Hematopoietic multipotent progenitor cell (in vitro differentiated cells): ENCODE measurements at regions not wholly inside any gene's neighbourhood (a gene's known extent, or its start where the extent isn't known, plus 50 kb on each side); places are given as distances from the start of the nearest gene placed in this dataset.
A peak's percentile ranks its signal among the peaks of the same experiment; 100 is the strongest.
"Not testable (repeated sequence)": the region's sequence is repeated elsewhere in the genome, so short reads cannot be mapped to it uniquely, and the experiment has no call there.

ENCODE experiments used
- DNase-seq, 3 donors: peaks; one replicate each; pipeline ENCODE4 v3.0.0-alpha.2; 2011 to 2015; ENCODE audit warnings: low read depth in 2 of 3, low spot score in 2 of 3

- DNase-seq = no peak
Measured at GRCh38 chr16:22705799-22706198, 108.2 kb upstream of the HS3ST2 start.

GRCh38 chr16:22710326-22710725 is 103.6 kb upstream of the HS3ST2 start:
- DNase-seq = no peak

DNA sequence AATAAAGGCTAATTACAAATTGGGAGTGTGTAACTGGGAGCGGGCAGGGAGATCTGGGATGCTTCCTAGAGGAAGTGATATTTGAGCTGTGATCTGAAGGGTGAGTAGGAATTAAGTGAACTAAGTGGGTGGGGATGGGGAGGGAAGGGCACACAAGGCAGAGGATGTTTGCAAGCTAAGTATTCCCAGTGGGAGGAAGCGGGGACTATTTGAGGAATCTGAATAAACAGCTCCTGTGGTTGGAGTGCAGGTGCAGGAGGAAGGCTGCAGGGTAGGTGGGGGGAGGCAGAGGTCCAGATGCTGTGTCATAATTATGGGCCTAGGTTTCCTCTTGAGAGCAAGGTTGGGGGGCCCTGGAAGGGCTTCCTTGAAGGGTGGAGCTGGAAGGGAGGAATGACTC is 102.1 kb upstream of the HS3ST2 start:
- no peak for DNase-seq

DNA sequence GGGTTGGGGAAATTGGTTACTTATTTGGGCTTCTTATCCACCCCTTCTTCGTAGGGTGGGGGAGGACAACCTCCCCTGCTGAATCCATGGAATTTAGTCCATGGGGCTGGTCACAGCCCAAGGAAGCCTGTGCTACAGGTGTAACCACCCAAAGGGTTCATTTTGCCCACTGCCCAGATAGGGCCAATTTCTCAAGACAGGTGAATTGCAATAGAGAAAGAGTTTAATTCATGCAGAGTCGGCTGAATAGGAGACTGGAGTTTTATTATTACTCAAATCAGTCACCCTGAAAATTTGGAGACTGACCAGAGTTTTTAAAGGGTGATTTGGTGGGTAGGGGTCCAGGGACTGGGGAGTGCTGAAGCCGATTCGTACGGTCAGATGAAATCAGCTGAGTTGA is 101.5 kb upstream of the HS3ST2 start:
- DNase-seq = no peak

- DNase-seq = not testable (repeated sequence)
Measured at GRCh38 chr16:22718598-22718997, 95.4 kb upstream of the HS3ST2 start.

DNA sequence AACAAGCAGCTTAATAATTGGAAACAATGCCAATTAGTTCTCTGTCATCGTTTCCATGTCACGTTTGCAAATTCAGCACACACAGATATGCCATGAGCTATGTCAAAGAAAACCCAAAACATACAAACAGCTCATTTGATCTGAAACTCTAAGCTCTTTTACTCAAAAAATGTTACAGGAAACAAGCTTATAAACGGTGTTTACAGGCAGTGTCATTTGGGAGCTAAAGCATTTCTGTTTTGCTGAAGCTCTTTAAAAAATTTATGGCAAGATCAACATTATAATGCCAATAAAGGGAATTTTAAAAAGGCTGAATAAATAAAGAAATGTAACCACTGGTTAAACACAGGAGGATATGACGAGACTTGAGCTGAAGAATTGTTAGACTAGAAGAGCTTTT is 94.0 kb upstream of the HS3ST2 start:
- DNase-seq = no peak

- DNase-seq = no peak
Measured at GRCh38 chr16:22721511-22722100, 92.4 kb upstream of the HS3ST2 start.

DNA sequence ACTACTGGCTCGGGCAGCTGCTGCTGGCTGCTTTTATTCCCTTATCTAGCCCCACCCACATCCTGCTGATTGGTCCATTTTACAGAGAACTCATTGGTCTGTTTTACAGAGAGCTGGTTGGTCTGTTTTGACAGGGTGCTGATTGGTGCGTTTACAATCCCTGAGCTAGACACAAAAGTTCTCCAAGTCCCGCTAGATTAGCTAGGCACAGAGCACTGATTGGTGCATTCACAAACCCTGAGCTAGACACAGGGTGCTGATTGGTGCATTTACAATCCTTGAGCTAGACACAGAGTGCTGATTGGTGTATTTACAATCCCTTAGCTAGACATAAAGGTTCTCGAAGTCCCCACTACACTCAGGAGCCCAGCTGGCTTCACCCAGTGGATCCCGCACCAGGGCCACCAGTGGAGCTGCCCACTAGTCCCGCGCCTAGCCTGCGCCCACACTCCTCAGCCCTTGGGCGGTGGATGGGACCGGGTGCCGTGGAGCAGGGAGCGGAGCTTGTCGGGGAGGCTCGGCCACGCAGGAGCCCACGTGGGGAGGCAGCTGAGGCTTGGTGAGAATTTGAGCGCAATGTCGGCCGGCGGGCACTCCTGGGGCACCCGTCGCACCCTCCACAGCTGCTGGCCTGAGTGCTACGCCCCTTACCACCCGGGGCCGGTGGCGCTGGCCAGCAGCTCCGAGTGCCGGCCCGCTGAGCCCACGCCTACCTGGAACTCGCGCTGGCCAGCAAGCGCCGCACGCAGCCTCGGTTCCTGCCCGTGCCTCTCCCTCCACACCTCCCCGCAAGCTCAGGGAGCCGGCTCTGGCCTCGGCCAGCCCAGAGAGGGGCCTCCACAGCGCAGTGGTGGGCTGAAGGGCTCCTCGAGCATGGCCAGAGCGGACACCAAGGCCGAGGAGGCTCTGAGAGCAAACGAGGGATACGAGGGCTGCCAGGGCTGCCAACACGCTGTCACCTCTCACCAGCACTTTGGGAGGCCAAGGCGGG is 91.1 kb upstream of the HS3ST2 start:
- not testable (repeated sequence) for DNase-seq

GRCh38 chr16:22726868-22727267 is 87.1 kb upstream of the HS3ST2 start:
- no peak for DNase-seq

- no peak for DNase-seq
Measured at GRCh38 chr16:22727285-22728166, 86.4 kb upstream of the HS3ST2 start.

GRCh38 chr16:22728167-22728836 is 85.7 kb upstream of the HS3ST2 start:
- DNase-seq = no peak

DNA sequence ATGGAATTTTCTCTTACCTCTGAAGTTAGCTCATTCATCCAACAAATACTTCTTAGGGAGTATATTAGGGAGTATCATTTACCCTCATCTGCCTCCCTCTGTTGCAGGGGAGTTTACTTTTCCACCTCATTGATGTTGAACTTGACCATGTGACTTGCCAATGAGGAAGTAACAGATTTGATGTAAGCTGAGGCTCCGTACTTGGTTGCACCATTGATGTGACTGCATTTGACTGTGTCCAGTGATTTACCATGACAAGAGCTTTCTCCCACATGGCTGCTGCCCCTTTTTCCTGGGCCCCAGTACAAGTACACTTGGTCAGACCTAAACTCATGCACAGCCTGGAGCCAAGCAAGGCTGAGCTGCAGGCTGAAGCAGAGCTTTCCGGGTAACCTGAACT is 81.6 kb upstream of the HS3ST2 start:
- DNase-seq = no peak

DNA sequence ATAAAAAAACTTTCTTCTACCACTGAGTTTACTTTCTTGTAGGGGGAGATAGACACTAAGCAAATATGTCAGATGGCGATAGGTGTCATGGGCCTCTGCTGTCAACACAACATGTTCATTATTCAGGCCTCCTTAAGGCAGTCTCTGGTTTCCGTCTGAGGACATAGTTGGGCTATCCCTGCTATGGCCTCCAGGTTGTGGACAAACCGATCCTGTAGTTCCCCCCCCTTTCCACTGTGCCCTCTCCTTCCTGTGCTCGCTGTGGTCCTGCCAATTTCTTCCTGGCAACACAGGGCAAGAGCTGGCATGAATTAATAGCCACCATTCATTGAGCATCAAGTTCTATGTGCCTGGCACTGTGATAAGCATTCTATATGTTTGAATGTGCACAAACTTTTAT is 81.0 kb upstream of the HS3ST2 start:
- DNase-seq = no peak

DNA sequence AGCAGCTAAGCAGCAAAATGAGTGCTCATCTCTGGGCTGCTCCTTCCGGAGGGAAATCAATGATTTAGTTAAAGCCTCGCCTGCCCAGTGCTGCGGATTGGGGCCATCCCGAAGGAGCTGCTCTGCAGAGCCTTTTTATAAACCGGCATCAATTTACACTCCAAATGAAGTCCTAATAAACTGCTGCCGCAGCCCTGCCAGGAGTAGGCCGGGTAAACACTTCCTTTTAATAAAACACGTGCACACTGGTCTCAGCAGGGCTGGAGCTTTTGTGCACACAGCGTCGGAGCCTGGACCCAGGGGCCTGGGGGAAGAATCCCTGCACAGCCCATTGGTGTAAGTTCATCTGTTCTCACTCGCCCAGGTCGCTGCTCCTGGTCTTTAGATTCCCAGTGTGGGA is 79.6 kb upstream of the HS3ST2 start:
- DNase-seq = no peak

DNA sequence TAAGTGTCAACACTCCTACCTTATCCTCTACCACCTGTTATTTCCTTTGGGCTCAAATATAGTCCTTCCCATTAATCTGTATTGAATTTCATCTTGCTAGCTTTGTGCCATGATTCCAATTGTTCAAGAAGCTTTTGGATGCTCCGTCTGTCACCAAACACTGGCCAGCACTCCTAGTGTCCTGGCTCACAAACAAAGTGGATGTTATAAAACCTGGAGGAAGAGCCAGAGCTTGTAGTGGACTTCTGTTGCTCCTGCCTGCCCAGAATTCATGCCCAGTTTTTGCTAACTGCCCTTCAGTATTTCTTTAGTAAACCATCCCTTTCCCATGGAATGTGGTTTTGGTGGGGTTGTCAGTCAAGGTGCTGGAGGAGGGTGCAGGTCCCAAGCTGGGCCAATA is 77.2 kb upstream of the HS3ST2 start:
- DNase-seq = no peak

DNA sequence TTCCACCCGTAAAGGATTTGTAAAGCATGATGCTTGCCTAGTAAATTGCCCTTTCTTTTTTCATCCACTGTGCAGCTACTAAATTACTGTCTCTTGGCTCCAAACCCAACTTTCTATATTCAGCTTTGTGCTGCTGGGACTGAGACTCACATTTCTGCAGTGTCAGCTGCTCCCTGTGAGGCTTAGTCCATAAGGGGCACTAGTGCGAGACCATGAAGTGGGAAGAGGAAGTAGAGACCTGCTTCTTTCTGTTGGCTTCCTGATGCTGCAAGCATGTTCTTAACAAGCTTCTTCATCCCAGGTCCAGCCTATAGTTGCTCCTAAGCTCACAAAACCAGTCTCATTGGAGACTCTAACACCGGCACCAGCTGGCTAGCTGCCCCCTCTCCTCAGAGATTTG is 74.9 kb upstream of the HS3ST2 start:
- DNase-seq = peak in 1 of 3 donors; percentile 1

- DNase-seq = no peak
Measured at GRCh38 chr16:22743401-22743800, 70.6 kb upstream of the HS3ST2 start.

GRCh38 chr16:22751104-22751667 is 62.8 kb upstream of the HS3ST2 start:
- DNase-seq = no peak

GRCh38 chr16:22751685-22752084 is 62.3 kb upstream of the HS3ST2 start:
- DNase-seq = no peak

DNA sequence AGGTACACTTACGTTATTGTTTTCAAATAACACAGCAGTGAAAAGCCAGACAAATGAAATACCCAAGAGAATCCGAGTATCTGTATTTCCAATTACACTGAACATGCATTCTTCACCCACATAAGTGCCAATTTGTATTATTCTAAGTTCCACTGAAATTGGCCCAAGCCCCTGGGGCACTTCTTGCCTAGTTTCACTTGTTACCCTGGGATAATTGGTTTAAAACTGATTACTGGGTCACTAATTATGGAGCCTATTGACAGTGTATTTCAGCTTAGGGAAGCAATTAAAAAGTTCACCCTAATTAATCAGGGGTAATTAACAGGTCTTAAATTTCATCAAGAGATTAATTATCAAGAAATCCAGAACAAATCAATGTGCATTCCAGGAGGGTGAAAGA is 60.5 kb upstream of the HS3ST2 start:
- DNase-seq = no peak
